ENCODE measurements at regions not wholly inside any gene's neighbourhood (a gene's known extent, or its start where the extent isn't known, plus 50 kb on each side); places are given as distances from the start of the nearest gene placed in this dataset.

DNA sequence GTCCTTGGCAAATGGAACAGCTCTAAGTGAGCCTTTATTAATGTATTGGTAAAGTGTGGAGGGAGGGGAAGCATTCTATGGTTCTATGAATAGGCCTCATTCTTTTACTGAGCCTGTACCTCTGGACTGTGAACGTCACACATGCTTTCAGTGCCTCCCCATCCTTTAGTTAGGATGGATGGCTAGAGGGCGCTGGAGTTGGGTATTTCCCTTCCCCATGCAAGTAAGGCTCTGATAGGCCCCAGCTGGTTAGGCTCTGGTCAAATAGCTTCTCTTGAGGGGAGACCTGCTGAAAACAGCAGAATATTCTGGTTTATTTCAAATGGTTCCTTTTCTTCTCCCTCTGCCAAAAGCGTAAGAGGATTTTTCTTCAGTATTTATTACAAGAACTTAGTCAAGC, 860.9 kb upstream of the MDGA2 start:
- intact Hi-C loops (cut with micrococcal nuclease), result no loop called here
- no peak for DNase-seq
- WGBS (ENCODE audit: insufficient coverage), result no CpG with 5 or more reads among the region's 3 CpGs
- no peak overlapping the region for H3K4me3 Mint-ChIP-seq
- no peak overlapping the region for H3K4me3 ChIP-seq (replicated peaks in 1 of 3; ENCODE audit: low read depth in 2 of 3, low read length in 3 of 3)
- no peaks in the 10 kb centered on the region for H3K36me3 Mint-ChIP-seq
- H3K4me1 ChIP-seq (ENCODE audit: control insufficient read depth in 1 of 2, insufficient read depth in 2 of 2, low read length in 2 of 2), result no peaks in the 10 kb centered on the region
- H3K4me1 Mint-ChIP-seq, result no peaks in the 10 kb centered on the region
- H3K27ac Mint-ChIP-seq, result no peak overlapping the region
- H3K9me3 ChIP-seq (replicated peaks in 1 of 2; ENCODE audit: control insufficient read depth in 1 of 2, insufficient read depth in 1 of 2, low read length in 2 of 2), result peaks cover 0 to 7% of the 10 kb centered on the region in 2 donors
- no peak overlapping the region for H3K4me2 ChIP-seq (replicated peaks; ENCODE audit: extremely low read depth, low read length, poor library complexity, severe bottlenecking)
- no peaks in the 10 kb centered on the region for H3K79me2 ChIP-seq (ENCODE audit: insufficient read depth, low read length)
- TF ChIP-seq, protein P1, sequence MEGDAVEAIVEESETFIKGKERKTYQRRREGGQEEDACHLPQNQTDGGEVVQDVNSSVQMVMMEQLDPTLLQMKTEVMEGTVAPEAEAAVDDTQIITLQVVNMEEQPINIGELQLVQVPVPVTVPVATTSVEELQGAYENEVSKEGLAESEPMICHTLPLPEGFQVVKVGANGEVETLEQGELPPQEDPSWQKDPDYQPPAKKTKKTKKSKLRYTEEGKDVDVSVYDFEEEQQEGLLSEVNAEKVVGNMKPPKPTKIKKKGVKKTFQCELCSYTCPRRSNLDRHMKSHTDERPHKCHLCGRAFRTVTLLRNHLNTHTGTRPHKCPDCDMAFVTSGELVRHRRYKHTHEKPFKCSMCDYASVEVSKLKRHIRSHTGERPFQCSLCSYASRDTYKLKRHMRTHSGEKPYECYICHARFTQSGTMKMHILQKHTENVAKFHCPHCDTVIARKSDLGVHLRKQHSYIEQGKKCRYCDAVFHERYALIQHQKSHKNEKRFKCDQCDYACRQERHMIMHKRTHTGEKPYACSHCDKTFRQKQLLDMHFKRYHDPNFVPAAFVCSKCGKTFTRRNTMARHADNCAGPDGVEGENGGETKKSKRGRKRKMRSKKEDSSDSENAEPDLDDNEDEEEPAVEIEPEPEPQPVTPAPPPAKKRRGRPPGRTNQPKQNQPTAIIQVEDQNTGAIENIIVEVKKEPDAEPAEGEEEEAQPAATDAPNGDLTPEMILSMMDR (IDR thresholded peaks at IDR 0.05), result no peak
- no peak overlapping the region for H3K9ac ChIP-seq (ENCODE audit: insufficient read depth, low read length, poor library complexity, severe bottlenecking)
- H3K27me3 ChIP-seq (ENCODE audit: control insufficient read depth in 2 of 2, insufficient read depth in 2 of 2, low read length in 2 of 2), result no peaks in the 10 kb centered on the region
- H4K20me1 ChIP-seq (ENCODE audit: insufficient read depth, low read length), result no peaks in the 10 kb centered on the region
- H3K9me3 Mint-ChIP-seq, result peaks cover 2 to 9% (median 3%) of the 10 kb centered on the region in 7 donors
- no peak overlapping the region for H3K27ac ChIP-seq (ENCODE audit: low read depth in 1 of 2, low read length in 2 of 2)
- H2AFZ ChIP-seq (ENCODE audit: insufficient read depth, low read depth, low read length, poor library complexity, severe bottlenecking), result no peak overlapping the region
- H3K36me3 ChIP-seq (replicated peaks in 1 of 2; ENCODE audit: control insufficient read depth in 1 of 2, insufficient read depth in 2 of 2, low read length in 2 of 2), result no peaks in the 10 kb centered on the region
- H3K27me3 Mint-ChIP-seq (ENCODE audit: low read depth in 3 of 3), result peaks cover 0 to 2% (median 0%) of the 10 kb centered on the region in 3 donors

DNA sequence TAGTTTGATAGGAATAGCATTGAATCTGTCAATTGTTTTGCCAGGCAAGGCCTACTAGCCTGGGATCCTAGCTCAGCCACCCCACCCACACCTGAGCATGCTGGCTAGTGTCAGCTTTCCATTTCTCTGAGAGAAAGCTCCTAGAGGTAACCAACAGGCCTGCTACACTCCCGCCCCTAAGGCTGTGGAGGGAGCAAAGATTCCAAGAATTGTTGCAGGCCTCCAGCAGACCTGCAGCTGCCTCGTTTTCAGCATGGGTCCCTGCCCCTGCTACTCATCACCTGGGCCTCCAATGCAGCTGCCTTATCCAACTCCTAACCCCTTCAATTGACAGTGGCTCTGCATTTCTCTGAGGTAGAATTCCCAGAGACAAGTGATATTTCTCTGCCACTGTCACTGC, 852.4 kb upstream of the MDGA2 start:
- peaks cover 0 to 2% (median 0%) of the 10 kb centered on the region in 3 donors for H3K27me3 Mint-ChIP-seq (ENCODE audit: low read depth in 3 of 3)
- H3K4me1 Mint-ChIP-seq, result no peaks in the 10 kb centered on the region
- Histone ChIP-seq H3K9ac (ENCODE audit: insufficient read depth, low read length, poor library complexity, severe bottlenecking) (no peak overlapping the region), H3K4me2 (replicated peaks; ENCODE audit: extremely low read depth, low read length, poor library complexity, severe bottlenecking) (no peak overlapping the region), H3K36me3 (replicated peaks in 1 of 2; ENCODE audit: control insufficient read depth in 1 of 2, insufficient read depth in 2 of 2, low read length in 2 of 2) (no peaks in the 10 kb centered on the region), H3K4me1 (ENCODE audit: control insufficient read depth in 1 of 2, insufficient read depth in 2 of 2, low read length in 2 of 2) (no peaks in the 10 kb centered on the region), H3K27me3 (ENCODE audit: control insufficient read depth in 2 of 2, insufficient read depth in 2 of 2, low read length in 2 of 2) (no peaks in the 10 kb centered on the region), H3K79me2 (ENCODE audit: insufficient read depth, low read length) (no peaks in the 10 kb centered on the region), H3K9me3 (replicated peaks in 1 of 2; ENCODE audit: control insufficient read depth in 1 of 2, insufficient read depth in 1 of 2, low read length in 2 of 2) (peaks cover 0 to 5% of the 10 kb centered on the region in 2 donors), H4K20me1 (ENCODE audit: insufficient read depth, low read length) (no peaks in the 10 kb centered on the region), H3K27ac (ENCODE audit: low read depth in 1 of 2, low read length in 2 of 2) (no peak overlapping the region), H2AFZ (ENCODE audit: insufficient read depth, low read depth, low read length, poor library complexity, severe bottlenecking) (no peak overlapping the region), H3K4me3 (replicated peaks in 1 of 3; ENCODE audit: low read depth in 2 of 3, low read length in 3 of 3) (no peak overlapping the region)
- H3K27ac Mint-ChIP-seq, result no peak overlapping the region
- WGBS (ENCODE audit: insufficient coverage), result 83% methylated on average over 2 of the region's 2 CpGs
- no peak overlapping the region for H3K4me3 Mint-ChIP-seq
- H3K9me3 Mint-ChIP-seq, result peaks cover 0 to 7% (median 3%) of the 10 kb centered on the region in 7 donors
- TF ChIP-seq, protein P1 (IDR thresholded peaks at IDR 0.05), result no peak
- intact Hi-C loops (cut with micrococcal nuclease), result no loop called here
- no peak for DNase-seq
- no peaks in the 10 kb centered on the region for H3K36me3 Mint-ChIP-seq
